Endothelial cell of umbilical vein (primary cell): ENCODE measurements at regions not wholly inside any gene's neighbourhood (a gene's known extent, or its start where the extent isn't known, plus 50 kb on each side); places are given as distances from the start of the nearest gene placed in this dataset.

Source experiments
- BruUV-seq: library from RNA; stranded (reverse); fragments of 400-500 nt; replicated peaks from 2 replicates; lab custom pipeline; 2021; lab: Mats Ljungman, UMichigan
- CTCF ChIA-PET: fragments of 300-600, 350-600 bp; sonication (Branson Sonifier 250); formaldehyde crosslinking; loops from one replicate; lab custom pipeline; 2021; ENCODE audit warnings: antibody characterized with exemption, inconsistent platforms; lab: Charles Lee
- POLR2A ChIA-PET: fragments of 300-600, 350-600 bp; sonication (Branson Sonifier 250); formaldehyde crosslinking; loops from one replicate; lab custom pipeline; 2021; ENCODE audit warnings: antibody characterized with exemption, inconsistent platforms; lab: Charles Lee
- DNase-seq: peaks from one replicate; pipeline ENCODE4 v3.0.0-alpha.2; 2011; ENCODE audit warnings: low read depth, low spot score
- FAIRE-seq: peaks from 2 replicates; lab custom pipeline; 2011; peaks lifted over from hg19 to GRCh38; lab: Jason Lieb, UNC
- H2AFZ ChIP-seq: 2 replicates; pipeline ENCODE4 v1.6.0; 2012; ENCODE audit warnings: low read depth, low read length, control low read depth, inconsistent platforms
- H3K27ac ChIP-seq: 2 replicates; pipeline ENCODE4 v1.5.1; 2011; ENCODE audit warnings: low read depth, mild to moderate bottlenecking, control low read depth, low read length, moderate library complexity; ENCODE audit not compliant: insufficient read depth
- H3K27me3 ChIP-seq, 2 experiments: 2 replicates each; pipeline versions ENCODE4 v1.6.0 to v1.6.1; 2011; ENCODE audit warnings: low read length in 2 of 2, mixed read lengths in 1 of 2; ENCODE audit not compliant: control insufficient read depth in 2 of 2, insufficient read depth in 2 of 2
- H3K36me3 ChIP-seq, 2 experiments: 2 replicates in 1 of 2; 3 replicates in 1 of 2; pipeline ENCODE4 v1.5.1; 2011; ENCODE audit warnings: low read length in 2 of 2, mild to moderate bottlenecking in 1 of 2, moderate library complexity in 1 of 2; ENCODE audit not compliant: control insufficient read depth in 2 of 2, insufficient read depth in 2 of 2; ENCODE audit errors: extremely low read depth in 1 of 2
- H3K4me1 ChIP-seq: 3 replicates; pipeline ENCODE4 v1.5.1; 2011; ENCODE audit warnings: mild to moderate bottlenecking, low read length; ENCODE audit not compliant: control insufficient read depth, insufficient read depth; ENCODE audit errors: extremely low read depth
- H3K4me2 ChIP-seq: 2 replicates; pipeline ENCODE4 v1.6.1; 2011; ENCODE audit warnings: low read length, control low read depth, mixed read lengths; ENCODE audit not compliant: insufficient read depth
- H3K4me3 ChIP-seq, 3 experiments: fragments of 200-600 bp in 1 of 3; sonication (generic), shearing (Covaris generic) in 1 of 3; replicated peaks in 1 of 3; 2 replicates each; pipeline ENCODE4 v1.5.1; 2011 to 2016; ENCODE audit warnings: control low read depth in 3 of 3, low read length in 3 of 3, mild to moderate bottlenecking in 2 of 3, inconsistent platforms in 1 of 3, low read depth in 1 of 3, moderate library complexity in 1 of 3; ENCODE audit not compliant: insufficient read depth in 1 of 3
- H3K79me2 ChIP-seq: 2 replicates; pipeline ENCODE4 v1.6.0; 2012; ENCODE audit warnings: low read length, inconsistent platforms; ENCODE audit not compliant: control insufficient read depth, insufficient read depth
- H3K9ac ChIP-seq: replicated peaks from 2 replicates; pipeline ENCODE3; 2011; ENCODE audit warnings: low read length, control low read depth; ENCODE audit not compliant: insufficient read depth; ENCODE audit errors: extremely low read depth
- H3K9me1 ChIP-seq: replicated peaks from 3 replicates; pipeline ENCODE4 v1.6.0; 2011; ENCODE audit warnings: mild to moderate bottlenecking, low read length; ENCODE audit not compliant: control insufficient read depth, insufficient read depth; ENCODE audit errors: extremely low read depth
- H3K9me3 ChIP-seq: replicated peaks from 2 replicates; pipeline ENCODE4 v1.5.1; 2012; ENCODE audit warnings: low read length, inconsistent platforms; ENCODE audit not compliant: control insufficient read depth, insufficient read depth
- H4K20me1 ChIP-seq: replicated peaks from 2 replicates; pipeline ENCODE3; 2011; ENCODE audit warnings: mild to moderate bottlenecking, low read length; ENCODE audit not compliant: control insufficient read depth, insufficient read depth; ENCODE audit errors: extremely low read depth
- EZH2 ChIP-seq: IDR thresholded peaks from 2 replicates; pipeline ENCODE4 v1.6.1; 2012; ENCODE audit warnings: borderline replicate concordance, low read depth, mild to moderate bottlenecking, moderate library complexity, low read length, inconsistent platforms; ENCODE audit not compliant: severe bottlenecking
- FOS ChIP-seq: IDR thresholded peaks from 2 replicates; pipeline ENCODE4 v1.6.1; 2011; ENCODE audit warnings: mild to moderate bottlenecking, low read length, moderate library complexity, borderline replicate concordance; ENCODE audit not compliant: insufficient read depth
- GATA2 ChIP-seq: IDR thresholded peaks from 2 replicates; pipeline ENCODE4 v1.7.0; 2011; ENCODE audit warnings: low read depth, mild to moderate bottlenecking, moderate library complexity, mixed read lengths, low read length; ENCODE audit not compliant: insufficient read length, insufficient read depth
- JUN ChIP-seq: IDR thresholded peaks from 2 replicates; pipeline ENCODE4 v1.6.1; 2011; ENCODE audit warnings: borderline replicate concordance, low read depth; ENCODE audit not compliant: insufficient read length, insufficient read depth
- MYC ChIP-seq: IDR thresholded peaks from one replicate; pipeline ENCODE4 v1.6.1; 2011; ENCODE audit warnings: mild to moderate bottlenecking, low read depth, low read length
- POLR2A ChIP-seq: IDR thresholded peaks from 2 replicates; pipeline ENCODE4 v1.6.1; 2012; ENCODE audit warnings: low read depth, mild to moderate bottlenecking, control low read depth, low read length
- POLR2AphosphoS5 ChIP-seq: IDR thresholded peaks from 2 replicates; pipeline ENCODE4 v1.6.1; 2012; ENCODE audit warnings: low read depth, mild to moderate bottlenecking, control low read depth, low read length, moderate library complexity; ENCODE audit not compliant: insufficient read depth
- dilution Hi-C: fragments of 300-500 bp; cut with MboI; formaldehyde crosslinking; loops from one replicate; pipeline ENCODE4 v1.15.0; 2019; ENCODE audit warnings: low sequenced_read_pairs; ENCODE audit not compliant: extremely low pct_ligation_motif_present
- intact Hi-C: fragments of 100-400 bp; cut with micrococcal nuclease; formaldehyde crosslinking; loops from one replicate; pipeline ENCODE4 v1.10.0; 2022
- TF ChIP-seq, protein P1 (sequence below): IDR thresholded peaks from 2 replicates; pipeline ENCODE4 v1.6.1; 2011; ENCODE audit not compliant: insufficient read depth, insufficient read length
- TF ChIP-seq, protein P2 (sequence below), 2 donors: IDR thresholded peaks; 1 replicate in 1 of 2; 2 replicates in 1 of 2; pipeline ENCODE4 v1.5.1; 2011; ENCODE audit warnings: low read length in 2 of 2, mild to moderate bottlenecking in 2 of 2, moderate library complexity in 2 of 2, control low read depth in 1 of 2, inconsistent platforms in 1 of 2, low read depth in 1 of 2; ENCODE audit not compliant: insufficient read depth in 1 of 2; ENCODE audit errors: extremely low read depth in 1 of 2

DNA sequence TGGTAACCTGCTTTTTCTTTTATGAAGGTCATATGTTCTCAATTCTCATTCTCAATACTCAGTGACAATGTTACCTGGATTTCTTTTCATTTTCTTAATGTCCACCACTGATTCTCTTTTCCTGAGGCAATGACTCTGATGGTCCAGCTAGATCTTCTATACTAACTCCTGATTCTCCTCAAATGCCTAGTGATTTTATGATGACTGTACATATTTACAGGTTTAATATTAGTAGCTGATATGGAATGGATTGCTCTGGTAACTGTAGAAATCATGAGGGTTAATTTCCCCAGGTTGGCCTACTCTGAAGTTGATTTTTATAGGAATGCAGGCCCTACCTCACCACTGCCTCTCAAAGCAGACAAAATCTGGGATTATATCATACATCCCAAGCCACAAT lies 308.6 kb upstream of the CNR1 start:
- no peaks in the 10 kb centered on the region for H3K27me3 ChIP-seq
- intact Hi-C loops (no loop called here), dilution Hi-C loops (loop anchor here (25.0 kb wide), 1 partner anchor 537 kb away; no protein-coding TSS in a partner anchor)
- no peaks in the 10 kb centered on the region for H4K20me1 ChIP-seq
- H3K9me3 ChIP-seq = no peaks in the 10 kb centered on the region
- H3K4me3 ChIP-seq = no peak overlapping the region
- no peak overlapping the region for H3K4me2 ChIP-seq
- ChIA-PET POLR2A (no interaction called here), CTCF (interaction anchor here (2.5 kb wide), 1 partner anchor 18 kb away, joined by 8 read pairs; no protein-coding TSS in a partner anchor)
- no peak overlapping the region for H3K27ac ChIP-seq
- DNase-seq = no peak
- no peaks in the 10 kb centered on the region for H3K4me1 ChIP-seq
- no peak for FAIRE-seq
- no TSS peak for BruUV-seq
- H3K9ac ChIP-seq = no peak overlapping the region
- TF ChIP-seq MYC (no peak), GATA2 (no peak), POLR2AphosphoS5 (no peak), FOS (no peak), POLR2A (no peak), EZH2 (no peak), JUN (no peak)
- TF ChIP-seq, protein P1, sequence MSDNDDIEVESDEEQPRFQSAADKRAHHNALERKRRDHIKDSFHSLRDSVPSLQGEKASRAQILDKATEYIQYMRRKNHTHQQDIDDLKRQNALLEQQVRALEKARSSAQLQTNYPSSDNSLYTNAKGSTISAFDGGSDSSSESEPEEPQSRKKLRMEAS = no peak
- TF ChIP-seq, protein P2, sequence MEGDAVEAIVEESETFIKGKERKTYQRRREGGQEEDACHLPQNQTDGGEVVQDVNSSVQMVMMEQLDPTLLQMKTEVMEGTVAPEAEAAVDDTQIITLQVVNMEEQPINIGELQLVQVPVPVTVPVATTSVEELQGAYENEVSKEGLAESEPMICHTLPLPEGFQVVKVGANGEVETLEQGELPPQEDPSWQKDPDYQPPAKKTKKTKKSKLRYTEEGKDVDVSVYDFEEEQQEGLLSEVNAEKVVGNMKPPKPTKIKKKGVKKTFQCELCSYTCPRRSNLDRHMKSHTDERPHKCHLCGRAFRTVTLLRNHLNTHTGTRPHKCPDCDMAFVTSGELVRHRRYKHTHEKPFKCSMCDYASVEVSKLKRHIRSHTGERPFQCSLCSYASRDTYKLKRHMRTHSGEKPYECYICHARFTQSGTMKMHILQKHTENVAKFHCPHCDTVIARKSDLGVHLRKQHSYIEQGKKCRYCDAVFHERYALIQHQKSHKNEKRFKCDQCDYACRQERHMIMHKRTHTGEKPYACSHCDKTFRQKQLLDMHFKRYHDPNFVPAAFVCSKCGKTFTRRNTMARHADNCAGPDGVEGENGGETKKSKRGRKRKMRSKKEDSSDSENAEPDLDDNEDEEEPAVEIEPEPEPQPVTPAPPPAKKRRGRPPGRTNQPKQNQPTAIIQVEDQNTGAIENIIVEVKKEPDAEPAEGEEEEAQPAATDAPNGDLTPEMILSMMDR (IDR thresholded peaks at IDR 0.05; ENCODE audit: extremely low read depth in 1 of 2, insufficient read depth in 1 of 2, low read depth in 1 of 2, low read length in 2 of 2) = no peak
- H3K36me3 ChIP-seq = no peaks in the 10 kb centered on the region
- peaks cover 2% of the 10 kb centered on the region for H3K79me2 ChIP-seq
- no peak overlapping the region for H2AFZ ChIP-seq
- H3K9me1 ChIP-seq = no peaks in the 10 kb centered on the region
